G401.6 (cell line): ENCODE measurements at regions not wholly inside any gene's neighbourhood (a gene's known extent, or its start where the extent isn't known, plus 50 kb on each side); places are given as distances from the start of the nearest gene placed in this dataset.

Source experiments
- FAIRE-seq: peaks from 2 replicates; lab custom pipeline; 2012; peaks lifted over from hg19 to GRCh38; lab: Jason Lieb, UNC

- no peak for FAIRE-seq
Measured at GRCh38 chr10:129288999-129289584, 177.9 kb upstream of the MGMT start.

GRCh38 chr10:129293991-129294700 is 172.9 kb upstream of the MGMT start:
- no peak for FAIRE-seq

- no peak for FAIRE-seq
Measured at GRCh38 chr10:129294944-129295343, 172.1 kb upstream of the MGMT start.

GRCh38 chr10:129305046-129305445 is 162.0 kb upstream of the MGMT start:
- no peak for FAIRE-seq

- FAIRE-seq = no peak
Measured at GRCh38 chr10:129307141-129307540, 159.9 kb upstream of the MGMT start.

GRCh38 chr10:129308953-129309564 is 158.0 kb upstream of the MGMT start:
- no peak for FAIRE-seq

- no peak for FAIRE-seq
Measured at GRCh38 chr10:129309565-129309964, 157.5 kb upstream of the MGMT start.

GRCh38 chr10:129310881-129311280 is 156.2 kb upstream of the MGMT start:
- no peak for FAIRE-seq

GRCh38 chr10:129319934-129320333 is 147.1 kb upstream of the MGMT start:
- FAIRE-seq = no peak

- FAIRE-seq = no peak
Measured at GRCh38 chr10:129320340-129320739, 146.7 kb upstream of the MGMT start.

GRCh38 chr10:129321727-129322126 is 145.3 kb upstream of the MGMT start:
- FAIRE-seq = no peak

GRCh38 chr10:129322933-129323820 is 143.9 kb upstream of the MGMT start:
- FAIRE-seq = no peak

- no peak for FAIRE-seq
Measured at GRCh38 chr10:129323879-129324278, 143.2 kb upstream of the MGMT start.

GRCh38 chr10:129325893-129326292 is 141.1 kb upstream of the MGMT start:
- no peak for FAIRE-seq

- no peak for FAIRE-seq
Measured at GRCh38 chr10:129328546-129328945, 138.5 kb upstream of the MGMT start.

GRCh38 chr10:129329385-129330055 is 137.5 kb upstream of the MGMT start:
- no peak for FAIRE-seq

- FAIRE-seq = no peak
Measured at GRCh38 chr10:129330211-129330610, 136.8 kb upstream of the MGMT start.

GRCh38 chr10:129331207-129331838 is 135.7 kb upstream of the MGMT start:
- no peak for FAIRE-seq

GRCh38 chr10:129331839-129332220 is 135.2 kb upstream of the MGMT start:
- no peak for FAIRE-seq

- no peak for FAIRE-seq
Measured at GRCh38 chr10:129332476-129332875, 134.6 kb upstream of the MGMT start.

- FAIRE-seq = no peak
Measured at GRCh38 chr10:129333706-129334105, 133.3 kb upstream of the MGMT start.

GRCh38 chr10:129334266-129334665 is 132.8 kb upstream of the MGMT start:
- no peak for FAIRE-seq
